CD4-positive, CD25-positive, alpha-beta regulatory T cell (primary cell): ENCODE measurements at regions not wholly inside any gene's neighbourhood (a gene's known extent, or its start where the extent isn't known, plus 50 kb on each side); places are given as distances from the start of the nearest gene placed in this dataset.
A peak's percentile ranks its signal among the peaks of the same experiment; 100 is the strongest.

ENCODE experiments used
- ATAC-seq, 2 donors: fragments of 150-1000 bp; cut with Tn5 transposase; one replicate each; pipeline ENCODE4 v1.10.0; 2021; ENCODE audit warnings: low read depth in 2 of 2, moderate number of reproducible peaks in 2 of 2, moderate library complexity in 1 of 2
- DNase-seq, 3 donors: peaks; one replicate each; pipeline versions ENCODE4 v3.0.0 to v3.0.0-alpha.2; 2012 to 2022; ENCODE audit warnings: mixed read lengths in 1 of 3
- H3K27ac ChIP-seq: one replicate; pipeline ENCODE4 v1.7.0; 2013; ENCODE audit warnings: mild to moderate bottlenecking, low read length; ENCODE audit not compliant: insufficient read depth, poor library complexity, severe bottlenecking
- H3K27me3 ChIP-seq: one replicate; pipeline ENCODE4 v1.7.0; 2013; ENCODE audit warnings: low read length; ENCODE audit not compliant: control insufficient read depth, insufficient read depth
- H3K36me3 ChIP-seq: one replicate; pipeline ENCODE4 v1.7.0; 2013; ENCODE audit warnings: mild to moderate bottlenecking, low read length, moderate library complexity; ENCODE audit not compliant: control insufficient read depth, insufficient read depth
- H3K4me1 ChIP-seq: 2 replicates; pipeline ENCODE4 v1.7.0; 2013; ENCODE audit warnings: mild to moderate bottlenecking, low read length; ENCODE audit not compliant: insufficient read depth, control insufficient read depth, poor library complexity, severe bottlenecking
- H3K4me3 ChIP-seq: one replicate; pipeline ENCODE4 v1.7.0; 2013; ENCODE audit warnings: low read depth, mild to moderate bottlenecking, low read length, moderate library complexity
- H3K9me3 ChIP-seq, 2 experiments: 1 replicate in 1 of 2; 2 replicates in 1 of 2; pipeline ENCODE4 v1.7.0; 2013; ENCODE audit warnings: low read length in 2 of 2, mild to moderate bottlenecking in 1 of 2, moderate library complexity in 1 of 2; ENCODE audit not compliant: control insufficient read depth in 2 of 2
- H3K27ac Mint-ChIP-seq, 3 donors: one replicate each; pipeline ENCODE4 v1.8.0; 2020 to 2022; ENCODE audit warnings: mild to moderate bottlenecking in 3 of 3, mixed read lengths in 3 of 3, moderate library complexity in 2 of 3
- H3K27me3 Mint-ChIP-seq: one replicate; pipeline ENCODE4 v1.8.0; 2022; ENCODE audit warnings: mild to moderate bottlenecking, mixed read lengths
- H3K36me3 Mint-ChIP-seq: one replicate; pipeline ENCODE4 v1.8.0; 2020; ENCODE audit warnings: mixed read lengths
- H3K4me1 Mint-ChIP-seq, 4 donors: one replicate each; pipeline ENCODE4 v1.8.0; 2020 to 2022; ENCODE audit warnings: mixed read lengths in 4 of 4, mild to moderate bottlenecking in 1 of 4
- H3K4me3 Mint-ChIP-seq, 4 donors: one replicate each; pipeline ENCODE4 v1.8.0; 2020 to 2022; ENCODE audit warnings: mild to moderate bottlenecking in 4 of 4, mixed read lengths in 4 of 4, moderate library complexity in 3 of 4
- H3K9me3 Mint-ChIP-seq, 7 donors: one replicate each; pipeline ENCODE4 v1.8.0; 2020 to 2022; ENCODE audit warnings: mixed read lengths in 7 of 7, mild to moderate bottlenecking in 3 of 7, moderate library complexity in 2 of 7

DNA sequence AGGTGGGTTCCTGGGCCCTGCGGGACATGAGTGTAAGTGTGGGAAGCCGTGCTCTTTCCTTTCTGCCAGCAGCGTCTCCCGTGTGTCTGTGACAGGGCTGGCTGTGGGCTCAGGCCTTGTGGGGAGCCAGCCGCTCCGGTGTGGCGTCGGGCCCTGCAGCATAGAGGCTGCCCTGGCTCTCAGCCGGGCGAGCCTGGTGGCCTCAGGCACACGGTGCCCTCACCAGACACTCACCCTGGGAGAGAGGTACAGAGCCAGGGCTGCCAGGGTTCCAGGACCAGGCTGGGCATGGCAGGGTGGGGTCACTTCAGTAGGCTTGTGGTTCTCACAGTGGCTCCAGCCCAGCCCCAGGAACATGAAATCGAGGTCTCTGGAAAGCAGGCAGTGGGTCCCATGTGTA, 324.8 kb downstream of the TEX29 start:
- Histone ChIP-seq H3K4me3 (no peak overlapping the region), H3K36me3 (no peaks in the 10 kb centered on the region), H3K27me3 (no peaks in the 10 kb centered on the region), H3K4me1 (no peaks in the 10 kb centered on the region), H3K9me3 (no peaks in the 10 kb centered on the region), H3K27ac (no peak overlapping the region)
- no peak for ATAC-seq
- Mint-ChIP-seq H3K27ac (no peak overlapping the region), H3K4me1 (no peaks in the 10 kb centered on the region), H3K4me3 (no peak overlapping the region), H3K27me3 (peaks cover 9% of the 10 kb centered on the region), H3K9me3 (no peaks in the 10 kb centered on the region), H3K36me3 (no peaks in the 10 kb centered on the region)
- no peak for DNase-seq

DNA sequence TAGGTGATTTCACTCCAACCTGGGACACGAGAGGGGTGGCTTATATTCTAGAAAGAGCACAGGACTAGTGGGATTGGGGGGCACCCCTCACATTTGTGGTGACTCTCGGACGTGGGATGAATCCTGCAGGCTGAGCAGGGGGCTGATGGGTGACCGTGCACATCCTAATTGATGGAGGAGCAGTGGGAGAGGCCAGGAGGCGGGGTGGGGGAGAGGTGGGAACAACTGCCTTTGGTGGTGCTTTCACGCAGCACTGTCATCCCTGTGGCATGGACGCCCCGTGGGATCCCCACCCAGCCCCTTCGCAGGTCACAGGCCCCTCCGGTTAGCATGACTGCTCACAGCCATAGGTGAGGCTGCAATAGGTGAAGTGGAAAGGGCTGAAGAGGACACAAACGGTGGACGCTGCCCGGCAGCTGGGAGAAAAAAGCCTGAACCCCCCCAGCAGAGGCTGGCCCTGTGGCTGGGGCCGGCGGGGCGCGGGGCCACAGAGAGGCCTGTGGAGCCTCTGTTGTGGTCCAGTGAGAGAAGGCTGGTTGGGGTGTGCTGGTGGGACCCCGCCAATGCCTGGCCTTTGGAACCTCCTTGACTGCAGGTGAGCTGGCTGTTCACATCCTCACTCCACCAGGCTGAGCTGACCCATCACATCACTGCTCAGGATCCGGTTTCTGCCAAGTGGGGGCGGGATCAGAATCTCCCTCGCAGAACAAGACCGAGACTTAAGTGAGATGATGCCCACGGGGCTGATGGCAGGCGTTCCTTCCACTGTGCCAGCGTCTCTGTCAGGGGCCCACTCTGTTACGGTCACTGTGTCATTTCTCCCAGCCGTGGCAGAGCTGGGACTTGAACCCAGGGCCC, 325.4 kb downstream of the TEX29 start:
- no peak overlapping the region for H3K27ac ChIP-seq
- no peaks in the 10 kb centered on the region for H3K27me3 ChIP-seq
- no peak for DNase-seq
- Mint-ChIP-seq H3K36me3 (no peaks in the 10 kb centered on the region), H3K27me3 (peaks cover 9% of the 10 kb centered on the region), H3K9me3 (no peaks in the 10 kb centered on the region), H3K27ac (no peak overlapping the region), H3K4me3 (no peak overlapping the region), H3K4me1 (no peaks in the 10 kb centered on the region)
- no peaks in the 10 kb centered on the region for H3K4me1 ChIP-seq
- no peak overlapping the region for H3K4me3 ChIP-seq
- ATAC-seq: no peak
- H3K36me3 ChIP-seq: no peaks in the 10 kb centered on the region
- no peaks in the 10 kb centered on the region for H3K9me3 ChIP-seq

DNA sequence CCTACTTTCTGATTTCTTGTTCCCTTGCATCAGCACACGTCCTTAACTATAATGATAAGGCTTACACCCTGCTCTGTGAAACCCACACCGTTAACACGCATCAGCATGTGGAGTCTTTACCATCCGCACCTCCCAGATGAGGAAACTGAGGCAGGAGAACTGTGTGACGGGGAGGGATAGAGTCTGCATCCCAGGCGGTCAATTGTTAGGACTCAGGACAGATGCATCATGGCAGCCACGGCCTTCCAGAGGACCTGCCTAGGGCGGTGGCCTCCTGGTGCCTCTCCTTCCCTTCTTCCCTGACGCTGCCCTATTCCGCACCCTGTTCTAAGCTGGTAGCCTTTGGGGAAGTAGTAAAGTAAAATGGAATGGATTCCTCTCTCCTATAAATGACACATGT, 326.0 kb downstream of the TEX29 start:
- no peaks in the 10 kb centered on the region for H3K4me1 Mint-ChIP-seq
- no peaks in the 10 kb centered on the region for H3K9me3 Mint-ChIP-seq
- no peak overlapping the region for H3K27ac Mint-ChIP-seq
- Histone ChIP-seq H3K36me3 (no peaks in the 10 kb centered on the region), H3K27ac (no peak overlapping the region), H3K4me1 (no peaks in the 10 kb centered on the region), H3K9me3 (no peaks in the 10 kb centered on the region), H3K4me3 (no peak overlapping the region), H3K27me3 (no peaks in the 10 kb centered on the region)
- H3K27me3 Mint-ChIP-seq: peaks cover 9% of the 10 kb centered on the region
- H3K4me3 Mint-ChIP-seq: no peak overlapping the region
- no peaks in the 10 kb centered on the region for H3K36me3 Mint-ChIP-seq
- ATAC-seq (no peak), DNase-seq (no peak)

DNA sequence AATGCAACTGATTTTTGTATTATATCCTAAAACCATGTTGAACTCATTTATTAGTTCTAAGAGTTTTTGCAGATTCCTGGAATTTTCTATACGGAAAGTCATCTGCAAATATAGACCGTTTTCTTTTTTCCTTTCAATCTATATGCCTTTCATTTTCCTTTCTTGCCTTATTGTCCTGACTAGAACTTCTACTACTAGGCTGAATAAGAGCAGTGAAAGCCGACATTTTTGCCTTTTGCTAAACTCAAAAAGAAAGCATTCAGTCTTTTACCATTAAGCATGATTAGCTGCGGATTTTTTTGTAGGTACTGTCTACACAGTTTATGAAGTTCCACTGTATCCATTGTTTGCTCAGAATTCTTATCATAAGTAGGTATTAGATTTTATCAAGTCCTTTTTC, 328.4 kb downstream of the TEX29 start:
- Mint-ChIP-seq H3K4me3 (no peak overlapping the region), H3K36me3 (no peaks in the 10 kb centered on the region), H3K27ac (no peak overlapping the region), H3K4me1 (no peaks in the 10 kb centered on the region), H3K9me3 (peaks cover 0 to 2% (median 0%) of the 10 kb centered on the region in 7 donors), H3K27me3 (peaks cover 9% of the 10 kb centered on the region)
- Histone ChIP-seq H3K4me1 (no peaks in the 10 kb centered on the region), H3K4me3 (no peak overlapping the region), H3K36me3 (no peaks in the 10 kb centered on the region), H3K9me3 (no peaks in the 10 kb centered on the region), H3K27me3 (no peaks in the 10 kb centered on the region), H3K27ac (no peak overlapping the region)
- no peak for ATAC-seq
- no peak for DNase-seq

DNA sequence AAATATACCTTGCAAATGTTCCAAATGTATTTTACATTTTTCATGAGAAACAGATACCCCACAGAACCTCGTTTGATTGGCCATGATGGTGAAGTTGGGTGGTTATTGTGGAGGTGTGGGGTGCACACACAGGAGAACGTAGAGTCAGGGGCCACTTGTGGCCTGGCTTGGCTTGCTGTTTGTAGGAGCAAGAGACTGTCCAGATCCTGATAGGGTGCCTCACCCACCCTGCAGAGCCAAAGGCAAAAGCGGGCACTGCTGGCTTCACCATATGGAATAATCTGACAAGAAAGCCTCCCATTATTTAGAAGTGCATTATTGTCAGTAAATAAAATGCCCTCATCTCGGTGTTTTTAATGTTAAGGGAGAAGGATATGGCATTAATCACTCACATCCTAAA, 330.2 kb downstream of the TEX29 start:
- Mint-ChIP-seq H3K27ac (no peak overlapping the region), H3K9me3 (peaks cover 0 to 2% (median 0%) of the 10 kb centered on the region in 7 donors), H3K4me1 (no peaks in the 10 kb centered on the region), H3K36me3 (no peaks in the 10 kb centered on the region), H3K4me3 (no peak overlapping the region), H3K27me3 (peaks cover 9% of the 10 kb centered on the region)
- H3K4me1 ChIP-seq: no peaks in the 10 kb centered on the region
- DNase-seq (no peak), ATAC-seq (no peak)
- H3K27me3 ChIP-seq: no peaks in the 10 kb centered on the region
- no peak overlapping the region for H3K27ac ChIP-seq
- H3K36me3 ChIP-seq: no peaks in the 10 kb centered on the region
- no peak overlapping the region for H3K4me3 ChIP-seq
- H3K9me3 ChIP-seq: no peaks in the 10 kb centered on the region

DNA sequence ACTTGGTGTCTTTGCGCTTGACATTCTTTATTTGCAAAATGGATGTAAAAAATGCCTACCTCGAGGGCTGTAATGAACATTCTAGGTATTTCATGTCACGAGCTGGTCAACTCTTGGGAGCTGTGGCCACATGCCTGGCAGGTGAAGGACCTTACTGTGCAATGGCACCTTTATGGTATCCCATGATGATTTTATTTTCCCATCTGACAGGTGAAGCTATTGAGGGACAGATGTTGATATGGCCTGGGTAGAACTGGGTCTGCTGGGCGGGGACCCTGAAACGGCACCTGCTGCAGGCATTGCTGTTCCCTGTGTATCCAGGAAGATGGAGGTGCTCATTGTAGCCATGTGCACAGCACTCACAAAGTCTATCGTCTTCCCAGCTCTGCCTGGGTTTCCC, 332.2 kb downstream of the TEX29 start:
- no peak for DNase-seq
- Histone ChIP-seq H3K9me3 (no peaks in the 10 kb centered on the region), H3K27ac (no peak overlapping the region), H3K4me1 (no peaks in the 10 kb centered on the region), H3K4me3 (no peak overlapping the region), H3K36me3 (no peaks in the 10 kb centered on the region), H3K27me3 (no peaks in the 10 kb centered on the region)
- H3K9me3 Mint-ChIP-seq: peaks cover 0 to 2% (median 0%) of the 10 kb centered on the region in 7 donors
- no peak overlapping the region for H3K4me3 Mint-ChIP-seq
- no peaks in the 10 kb centered on the region for H3K36me3 Mint-ChIP-seq
- no peak overlapping the region for H3K27ac Mint-ChIP-seq
- H3K27me3 Mint-ChIP-seq: peaks cover 14% of the 10 kb centered on the region
- H3K4me1 Mint-ChIP-seq: no peaks in the 10 kb centered on the region
- no peak for ATAC-seq

DNA sequence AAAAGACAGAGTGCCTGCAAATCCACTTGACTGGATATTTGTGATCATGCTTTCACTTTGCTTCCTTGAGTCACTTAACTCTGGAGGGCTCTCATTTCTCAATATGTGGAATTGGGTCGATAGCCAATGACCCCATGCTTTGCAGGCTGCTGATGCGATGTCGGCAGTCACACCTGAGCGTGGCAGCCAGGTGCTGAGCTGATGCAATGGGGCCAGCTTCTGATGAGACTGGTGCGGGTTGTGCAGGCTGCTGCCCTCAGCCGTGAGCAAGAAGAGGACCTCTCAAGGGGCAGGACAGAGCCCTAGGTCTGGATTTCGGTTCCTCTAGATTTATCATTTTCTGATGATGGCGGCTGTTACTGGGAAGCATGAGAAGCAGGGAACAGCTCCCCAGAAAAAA, 334.1 kb downstream of the TEX29 start:
- H3K4me3 Mint-ChIP-seq: no peak overlapping the region
- no peaks in the 10 kb centered on the region for H3K4me1 ChIP-seq
- H3K9me3 ChIP-seq: no peaks in the 10 kb centered on the region
- no peaks in the 10 kb centered on the region for H3K4me1 Mint-ChIP-seq
- peaks cover 14% of the 10 kb centered on the region for H3K27me3 Mint-ChIP-seq
- peaks cover 0 to 2% (median 0%) of the 10 kb centered on the region in 7 donors for H3K9me3 Mint-ChIP-seq
- no peaks in the 10 kb centered on the region for H3K27me3 ChIP-seq
- ATAC-seq (no peak), DNase-seq (no peak)
- no peaks in the 10 kb centered on the region for H3K36me3 Mint-ChIP-seq
- no peak overlapping the region for H3K4me3 ChIP-seq
- no peak overlapping the region for H3K27ac ChIP-seq
- no peaks in the 10 kb centered on the region for H3K36me3 ChIP-seq
- no peak overlapping the region for H3K27ac Mint-ChIP-seq

DNA sequence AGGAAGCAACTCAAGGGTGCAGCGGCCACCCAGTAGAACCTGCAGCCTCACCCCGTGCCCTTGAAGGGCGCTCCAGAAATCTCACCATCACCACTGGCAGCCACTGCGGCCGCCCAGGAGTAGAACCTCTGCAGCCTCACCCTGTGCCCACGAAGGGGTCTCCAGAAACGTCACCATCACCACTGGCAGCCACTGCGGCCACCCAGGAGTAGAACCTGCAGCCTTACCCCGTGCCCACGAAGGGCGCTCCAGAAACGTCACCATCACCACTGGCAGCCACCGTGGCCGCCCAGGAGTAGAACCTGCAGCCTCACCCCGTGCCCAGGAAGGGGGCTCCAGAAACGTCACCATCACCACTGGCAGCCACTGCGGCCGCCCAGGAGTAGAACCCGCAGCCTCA, 336.0 kb downstream of the TEX29 start:
- Histone ChIP-seq H3K9me3 (no peaks in the 10 kb centered on the region), H3K4me1 (no peaks in the 10 kb centered on the region), H3K27ac (no peak overlapping the region), H3K27me3 (no peaks in the 10 kb centered on the region), H3K36me3 (no peaks in the 10 kb centered on the region), H3K4me3 (no peak overlapping the region)
- Mint-ChIP-seq H3K4me1 (no peaks in the 10 kb centered on the region), H3K27me3 (peaks cover 10% of the 10 kb centered on the region), H3K9me3 (peaks cover 0 to 2% (median 0%) of the 10 kb centered on the region in 7 donors), H3K36me3 (no peaks in the 10 kb centered on the region), H3K27ac (peak overlapping the region in 1 of 3 donors; percentile 45), H3K4me3 (no peak overlapping the region)
- DNase-seq: no peak
- no peak for ATAC-seq
